BLaER1 treated with 17β-estradiol and CSF1 and Interleukin-3, amounts not matched to agents 10 nM and 100 nM (cell line): ENCODE measurements at regions not wholly inside any gene's neighbourhood (a gene's known extent, or its start where the extent isn't known, plus 50 kb on each side); places are given as distances from the start of the nearest gene placed in this dataset.
"Not testable (repeated sequence)": the region's sequence is repeated elsewhere in the genome, so short reads cannot be mapped to it uniquely, and the experiment has no call there.

Source experiments
- H3K27ac ChIP-seq, 11 experiments: shearing (Covaris generic); formaldehyde crosslinking; 2 replicates each; pipeline ENCODE4 v1.8.1; 2022
- H3K27me3 ChIP-seq, 11 experiments: shearing (Covaris generic); formaldehyde crosslinking; 2 replicates each; pipeline ENCODE4 v1.8.1; 2022
- H3K36me3 ChIP-seq, 11 experiments: shearing (Covaris generic); formaldehyde crosslinking; 2 replicates each; pipeline ENCODE4 v1.8.1; 2022
- H3K4me1 ChIP-seq, 10 experiments: shearing (Covaris generic); formaldehyde crosslinking; 2 replicates each; pipeline ENCODE4 v1.8.1; 2022
- H3K4me2 ChIP-seq, 11 experiments: shearing (Covaris generic); formaldehyde crosslinking; 2 replicates each; pipeline ENCODE4 v1.8.1; 2022
- H3K4me3 ChIP-seq, 10 experiments: shearing (Covaris generic); formaldehyde crosslinking; 2 replicates each; pipeline ENCODE4 v1.8.1; 2022
- H3K9ac ChIP-seq, 11 experiments: shearing (Covaris generic); formaldehyde crosslinking; 2 replicates each; pipeline ENCODE4 v1.8.1; 2022
- H3K9me3 ChIP-seq, 11 experiments: shearing (Covaris generic); formaldehyde crosslinking; replicated peaks in 1 of 11; 2 replicates each; pipeline ENCODE4 v1.8.1; 2022
- H4K20me1 ChIP-seq, 11 experiments: shearing (Covaris generic); formaldehyde crosslinking; 2 replicates each; pipeline ENCODE4 v1.8.1; 2022
- Cebpa-rat ChIP-seq, 11 experiments: shearing (Covaris generic); IDR thresholded peaks; 2 replicates each; pipeline ENCODE4 v1.8.1; 2022

DNA sequence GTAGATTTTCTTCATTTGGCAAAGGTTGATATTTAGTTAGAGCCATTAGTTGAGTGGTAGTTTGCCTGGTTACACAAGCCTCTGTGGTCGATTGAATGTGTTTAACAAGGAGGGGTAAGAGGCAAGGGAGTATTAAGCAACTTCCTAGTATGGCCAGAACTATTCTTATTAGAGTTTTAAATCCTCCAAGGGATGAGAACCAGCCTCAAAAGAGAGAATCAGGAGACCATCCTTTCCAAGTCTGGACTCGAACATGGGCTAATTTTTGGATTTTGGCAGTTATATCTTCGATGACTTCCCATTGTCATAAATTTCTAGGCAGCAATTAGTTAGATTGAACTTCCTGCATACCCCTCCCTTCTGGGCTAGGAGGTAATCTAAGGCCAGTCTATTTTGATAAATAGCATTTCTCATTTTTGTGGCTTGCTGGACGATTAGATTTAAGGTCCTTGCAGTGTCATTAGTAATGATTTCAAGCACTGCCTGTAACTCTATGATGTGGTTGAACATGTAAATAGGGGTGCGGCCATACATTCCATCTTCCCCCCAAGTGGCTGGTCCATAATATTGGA, 219.5 kb upstream of the KCND2 start:
- H3K9me3 ChIP-seq, result peaks cover 0 to 3% (median 0%) of the 10 kb centered on the region in 11 experiments; a peak in 2 of 22 replicates
- H3K27ac ChIP-seq, result peak overlapping the region in 6 of 11 experiments; percentile 18 to 52 (median 32); a peak in 7 of 22 replicates
- H4K20me1 ChIP-seq, result no peaks in the 10 kb centered on the region
- H3K4me2 ChIP-seq, result peak overlapping the region in 7 of 11 experiments; percentile 8 to 46 (median 33); a peak in 10 of 22 replicates
- no peak overlapping the region for H3K4me3 ChIP-seq
- H3K9ac ChIP-seq, result no peak overlapping the region
- H3K27me3 ChIP-seq, result no peaks in the 10 kb centered on the region
- no peaks in the 10 kb centered on the region for H3K36me3 ChIP-seq
- TF ChIP-seq Cebpa-rat (IDR thresholded peaks at IDR 0.05), result no peak
- peaks cover 0 to 35% (median 21%) of the 10 kb centered on the region in 10 experiments; a peak in 15 of 20 replicates for H3K4me1 ChIP-seq

DNA sequence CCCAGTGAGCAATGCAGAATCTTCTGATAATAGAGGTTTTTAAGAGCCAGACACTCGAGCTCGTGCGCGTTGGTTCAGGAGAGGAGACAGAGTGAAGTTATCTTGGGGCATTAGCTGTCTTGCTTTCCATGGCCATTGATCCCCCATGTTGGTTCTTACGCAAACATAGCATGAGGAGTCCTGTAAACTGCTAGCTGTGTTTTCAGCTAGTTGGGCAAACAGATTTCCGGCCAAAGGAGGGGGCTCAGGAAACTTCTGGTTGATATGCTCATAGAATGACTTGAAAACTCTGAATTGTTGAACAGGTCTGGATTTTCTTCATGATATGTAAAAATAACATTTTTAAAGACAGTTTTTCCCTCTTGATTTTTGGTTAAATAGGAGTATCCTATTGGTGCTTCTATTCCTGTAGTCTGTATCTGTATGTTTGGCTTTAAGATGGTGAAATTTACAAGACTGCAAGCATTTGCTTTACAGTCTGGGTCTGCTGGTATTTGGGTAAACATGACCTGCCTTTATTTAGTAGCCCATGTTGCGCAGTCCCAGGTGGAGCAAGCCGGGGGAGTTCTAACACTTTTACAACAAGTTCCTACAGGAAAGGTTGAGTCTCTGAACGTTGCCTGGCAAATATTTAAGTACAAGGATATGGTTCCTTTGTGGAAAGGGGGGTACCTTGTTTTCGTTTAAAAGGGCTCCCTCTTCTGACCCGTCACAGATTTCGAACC, 218.4 kb upstream of the KCND2 start:
- no peak overlapping the region for H3K4me2 ChIP-seq
- TF ChIP-seq Cebpa-rat (IDR thresholded peaks at IDR 0.05), result no peak
- H3K9ac ChIP-seq, result peak overlapping the region in 1 of 11 experiments; percentile 3; a peak in 1 of 22 replicates
- H3K36me3 ChIP-seq, result no peaks in the 10 kb centered on the region
- H4K20me1 ChIP-seq, result no peaks in the 10 kb centered on the region
- H3K27ac ChIP-seq, result peak overlapping the region in 4 of 11 experiments; percentile 16 to 52 (median 38); a peak in 4 of 22 replicates
- H3K4me3 ChIP-seq, result no peak overlapping the region
- H3K9me3 ChIP-seq, result peaks cover 0 to 3% (median 0%) of the 10 kb centered on the region in 11 experiments; a peak in 2 of 22 replicates
- H3K4me1 ChIP-seq, result peaks cover 0 to 41% (median 24%) of the 10 kb centered on the region in 10 experiments; a peak in 16 of 20 replicates
- no peaks in the 10 kb centered on the region for H3K27me3 ChIP-seq

DNA sequence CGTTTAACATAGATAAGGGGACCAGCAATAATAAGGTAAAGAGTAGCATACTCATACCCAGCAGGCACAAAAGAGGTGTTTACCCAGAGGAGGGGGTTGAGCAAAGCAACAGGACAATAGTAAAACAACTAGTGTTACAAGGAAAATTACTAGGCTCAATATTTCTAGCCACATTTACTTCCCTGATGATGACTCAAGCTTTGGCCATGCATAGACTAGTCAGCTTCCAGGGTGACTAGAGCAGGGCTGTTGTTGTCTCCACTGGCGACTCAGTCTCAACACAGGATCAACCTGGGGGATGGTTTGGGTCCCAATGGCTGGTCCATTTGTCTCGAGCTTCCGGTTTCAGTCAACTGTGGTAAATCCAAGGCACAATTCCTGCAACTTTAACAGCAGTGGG, 217.7 kb upstream of the KCND2 start:
- TF ChIP-seq Cebpa-rat (IDR thresholded peaks at IDR 0.05), result no peak
- H3K9ac ChIP-seq, result no peak overlapping the region
- H3K9me3 ChIP-seq, result peaks cover 0 to 3% (median 0%) of the 10 kb centered on the region in 11 experiments; a peak in 2 of 22 replicates
- H4K20me1 ChIP-seq, result no peaks in the 10 kb centered on the region
- peaks cover 0 to 49% (median 31%) of the 10 kb centered on the region in 10 experiments; a peak in 16 of 20 replicates for H3K4me1 ChIP-seq
- no peak overlapping the region for H3K4me3 ChIP-seq
- no peaks in the 10 kb centered on the region for H3K27me3 ChIP-seq
- no peaks in the 10 kb centered on the region for H3K36me3 ChIP-seq
- no peak overlapping the region; a peak in 1 of 22 replicates for H3K27ac ChIP-seq
- peak overlapping the region in 1 of 11 experiments; percentile 30; a peak in 1 of 22 replicates for H3K4me2 ChIP-seq

DNA sequence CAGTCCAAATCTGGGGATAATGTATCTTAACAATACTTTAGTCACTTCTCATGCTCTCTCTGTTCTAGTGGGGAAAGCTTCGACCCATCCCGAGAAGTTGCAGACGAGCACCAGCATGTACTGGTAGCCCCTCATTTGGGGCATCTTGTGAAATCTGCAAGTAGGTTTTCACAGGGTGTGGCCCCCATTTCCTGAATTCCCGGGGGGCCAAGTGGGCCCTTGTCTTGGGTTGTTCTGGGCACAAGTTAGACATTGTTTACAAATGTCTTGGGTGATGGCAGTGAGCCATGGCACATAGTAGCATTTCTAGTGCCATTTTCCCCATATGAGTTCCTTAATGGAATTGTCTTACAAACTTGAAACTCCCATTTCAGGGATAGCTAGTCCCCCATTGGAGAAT, 216.7 kb upstream of the KCND2 start:
- H3K4me1 ChIP-seq, result peaks cover 0 to 56% (median 36%) of the 10 kb centered on the region in 10 experiments; a peak in 16 of 20 replicates
- no peak overlapping the region for H3K4me3 ChIP-seq
- H3K27me3 ChIP-seq, result no peaks in the 10 kb centered on the region
- no peaks in the 10 kb centered on the region for H4K20me1 ChIP-seq
- TF ChIP-seq Cebpa-rat (IDR thresholded peaks at IDR 0.05), result no peak
- no peaks in the 10 kb centered on the region for H3K36me3 ChIP-seq
- no peak overlapping the region for H3K9ac ChIP-seq
- no peak overlapping the region for H3K4me2 ChIP-seq
- H3K27ac ChIP-seq, result no peak overlapping the region
- H3K9me3 ChIP-seq, result peaks cover 0 to 3% (median 0%) of the 10 kb centered on the region in 11 experiments; a peak in 2 of 22 replicates

DNA sequence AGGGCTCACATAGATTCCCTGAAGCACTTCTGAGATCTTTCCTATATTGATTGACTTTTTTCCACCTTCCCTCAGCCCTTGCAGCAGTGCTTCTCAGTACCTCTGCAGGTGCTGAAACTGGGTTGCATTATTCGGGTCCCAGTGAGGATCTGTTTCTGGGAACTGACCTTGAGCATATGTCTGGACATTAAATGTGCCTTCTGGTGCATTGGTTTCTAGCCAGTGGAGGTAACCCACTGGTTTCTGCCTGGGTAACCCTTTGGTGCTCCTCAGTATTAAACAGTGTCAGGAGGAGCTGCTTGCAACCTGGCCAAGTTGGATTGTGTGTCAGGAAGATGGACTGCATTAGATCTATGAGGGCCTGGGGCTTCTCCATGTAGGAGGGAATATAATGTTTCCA, 213.3 kb upstream of the KCND2 start:
- peak overlapping the region in 5 of 11 experiments; percentile 15 to 62 (median 37); a peak in 6 of 22 replicates for H3K27ac ChIP-seq
- no peak overlapping the region; a peak in 2 of 22 replicates for H3K9ac ChIP-seq
- H3K4me3 ChIP-seq, result no peak overlapping the region
- H3K4me1 ChIP-seq, result peaks cover 0 to 37% (median 17%) of the 10 kb centered on the region in 10 experiments; a peak in 13 of 20 replicates
- no peaks in the 10 kb centered on the region for H4K20me1 ChIP-seq
- H3K27me3 ChIP-seq, result no peaks in the 10 kb centered on the region
- H3K36me3 ChIP-seq, result no peaks in the 10 kb centered on the region
- TF ChIP-seq Cebpa-rat (IDR thresholded peaks at IDR 0.05), result no peak
- no peaks in the 10 kb centered on the region; a peak in 1 of 22 replicates for H3K9me3 ChIP-seq
- H3K4me2 ChIP-seq, result peak overlapping the region in 7 of 11 experiments; percentile 16 to 73 (median 67); a peak in 13 of 22 replicates

DNA sequence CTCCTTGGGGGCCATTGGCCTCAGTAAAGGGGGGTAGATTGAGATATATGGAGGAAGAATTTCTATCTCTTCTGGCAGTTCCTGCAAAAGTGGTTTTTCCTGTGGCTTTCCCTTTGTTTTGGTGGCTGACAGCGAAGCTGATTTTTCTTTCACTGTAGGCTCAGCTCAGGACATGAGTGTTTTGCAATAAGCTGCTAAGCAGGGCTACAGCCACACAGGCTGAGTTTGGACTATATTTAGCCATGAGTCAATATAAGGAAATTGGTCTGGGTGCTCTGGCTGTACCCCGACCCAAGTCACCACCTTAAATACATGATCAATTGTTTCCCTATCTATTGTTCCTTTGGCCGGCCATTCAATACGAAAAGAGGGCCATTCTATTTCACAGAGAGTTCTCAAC, 212.7 kb upstream of the KCND2 start:
- peaks cover 0 to 37% (median 17%) of the 10 kb centered on the region in 10 experiments; a peak in 13 of 20 replicates for H3K4me1 ChIP-seq
- H3K4me3 ChIP-seq, result no peak overlapping the region; a peak in 1 of 20 replicates
- no peaks in the 10 kb centered on the region for H4K20me1 ChIP-seq
- peak overlapping the region in 5 of 11 experiments; percentile 15 to 62 (median 37); a peak in 8 of 22 replicates for H3K27ac ChIP-seq
- H3K36me3 ChIP-seq, result no peaks in the 10 kb centered on the region
- no peaks in the 10 kb centered on the region for H3K27me3 ChIP-seq
- no peaks in the 10 kb centered on the region for H3K9me3 ChIP-seq
- H3K4me2 ChIP-seq, result peak overlapping the region in 7 of 11 experiments; percentile 16 to 73 (median 67); a peak in 13 of 22 replicates
- peak overlapping the region in 2 of 11 experiments; percentile 6 to 46; a peak in 3 of 22 replicates for H3K9ac ChIP-seq
- peak in 2 of 11 experiments; percentile 23 to 35; a peak in 3 of 22 replicates for TF ChIP-seq Cebpa-rat (IDR thresholded peaks at IDR 0.05)

DNA sequence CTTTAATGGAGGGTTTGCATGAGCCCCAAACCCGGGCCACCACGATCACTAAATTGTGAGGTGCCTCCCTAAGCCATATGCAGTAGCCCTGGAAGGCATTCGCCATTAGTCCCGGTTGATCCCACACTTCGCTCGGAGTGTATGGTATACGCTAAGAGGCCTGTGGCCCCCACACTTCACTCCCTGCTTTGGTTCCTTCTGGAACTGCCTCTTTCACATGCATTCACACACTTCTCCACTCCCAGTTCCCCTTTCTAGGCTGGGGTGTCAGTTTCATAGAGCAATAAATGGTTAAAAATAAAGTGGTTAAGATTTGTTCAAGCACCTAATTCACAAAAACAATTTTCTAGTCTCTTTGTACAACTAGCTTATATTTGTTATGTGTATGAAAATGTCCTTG, 212.1 kb upstream of the KCND2 start:
- no peak for TF ChIP-seq Cebpa-rat (IDR thresholded peaks at IDR 0.05)
- H3K36me3 ChIP-seq, result no peaks in the 10 kb centered on the region
- H3K4me1 ChIP-seq, result peaks cover 0 to 33% (median 17%) of the 10 kb centered on the region in 10 experiments; a peak in 13 of 20 replicates
- H4K20me1 ChIP-seq, result no peaks in the 10 kb centered on the region
- H3K4me3 ChIP-seq, result no peak overlapping the region
- H3K9ac ChIP-seq, result peak overlapping the region in 1 of 11 experiments; percentile 6; a peak in 1 of 22 replicates
- H3K4me2 ChIP-seq, result peak overlapping the region in 7 of 11 experiments; percentile 16 to 73 (median 67); a peak in 13 of 22 replicates
- H3K27me3 ChIP-seq, result no peaks in the 10 kb centered on the region
- H3K27ac ChIP-seq, result peak overlapping the region in 4 of 11 experiments; percentile 36 to 62 (median 48); a peak in 8 of 22 replicates
- H3K9me3 ChIP-seq, result no peaks in the 10 kb centered on the region

GRCh38 chr7:120064565-120064964, 208.4 kb upstream of the KCND2 start:
- peak overlapping the region in 2 of 11 experiments; percentile 8 to 14; a peak in 2 of 22 replicates for H3K4me2 ChIP-seq
- H3K27ac ChIP-seq, result peak overlapping the region in 1 of 11 experiments; percentile 25; a peak in 3 of 22 replicates
- peaks cover 27 to 33% (median 30%) of the 10 kb centered on the region in 11 experiments for H3K9me3 ChIP-seq
- H3K27me3 ChIP-seq, result no peaks in the 10 kb centered on the region
- no peak for TF ChIP-seq Cebpa-rat (IDR thresholded peaks at IDR 0.05)
- peaks cover 0 to 26% (median 15%) of the 10 kb centered on the region in 10 experiments; a peak in 13 of 20 replicates for H3K4me1 ChIP-seq
- no peaks in the 10 kb centered on the region for H3K36me3 ChIP-seq
- H3K4me3 ChIP-seq, result no peak overlapping the region
- H3K9ac ChIP-seq, result no peak overlapping the region
- no peaks in the 10 kb centered on the region for H4K20me1 ChIP-seq

DNA sequence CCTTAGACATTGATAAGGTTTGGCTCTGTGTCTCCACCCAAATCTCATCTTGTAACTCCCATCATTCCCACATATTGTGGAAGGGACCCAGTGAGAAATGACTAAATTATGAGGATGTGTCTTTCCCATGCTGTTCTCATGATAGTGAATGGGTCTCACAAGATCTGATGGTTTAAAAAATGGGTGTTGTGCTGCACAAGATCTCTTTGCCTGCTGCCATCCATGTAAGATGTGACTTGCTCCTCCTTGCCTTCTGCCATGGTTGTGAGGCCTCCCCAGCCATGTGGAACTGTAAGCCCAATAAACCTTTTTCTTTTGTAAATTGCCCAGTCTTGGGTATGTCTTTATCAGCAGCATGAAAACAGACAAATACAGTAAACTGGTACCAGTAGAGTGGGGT, 206.1 kb upstream of the KCND2 start:
- H3K27me3 ChIP-seq, H3K9ac ChIP-seq, H3K4me2 ChIP-seq, H3K27ac ChIP-seq, H3K4me1 ChIP-seq, H3K4me3 ChIP-seq, H3K36me3 ChIP-seq, H4K20me1 ChIP-seq: not testable (repeated sequence)
- peaks cover 27 to 43% (median 33%) of the 10 kb centered on the region in 11 experiments for H3K9me3 ChIP-seq
